ENCODE measurements at regions not wholly inside any gene's neighbourhood (a gene's known extent, or its start where the extent isn't known, plus 50 kb on each side); places are given as distances from the start of the nearest gene placed in this dataset.
"Not testable (repeated sequence)": the region's sequence is repeated elsewhere in the genome, so short reads cannot be mapped to it uniquely, and the experiment has no call there.

- in situ Hi-C loops (cut with HindIII; ENCODE audit: low sequenced_read_pairs) = no loop called here
Measured at GRCh38 chr14:100416921-100417860, 94.1 kb downstream of the SLC25A47 start.

DNA sequence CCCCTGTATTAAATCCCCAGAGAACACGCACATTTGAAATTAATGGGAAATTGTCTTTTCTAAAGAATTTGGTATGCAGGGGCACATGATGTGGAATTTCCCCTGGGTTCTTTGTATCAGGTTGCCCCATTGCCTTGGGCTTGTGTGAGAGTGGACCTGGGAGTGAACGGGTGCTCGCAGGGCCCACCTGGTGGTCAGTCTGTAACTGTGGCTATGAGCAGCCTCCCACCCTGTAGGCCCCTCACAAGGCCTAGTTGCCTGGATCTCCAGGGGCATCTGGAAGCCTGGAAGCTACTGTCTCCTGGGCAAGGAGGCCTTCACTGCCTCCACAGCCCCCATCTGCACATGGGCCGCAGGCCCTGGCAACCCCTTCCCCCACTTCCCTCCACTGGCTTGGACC lies 96.7 kb downstream of the SLC25A47 start:
- in situ Hi-C loops (cut with HindIII; ENCODE audit: low sequenced_read_pairs) = no loop called here

DNA sequence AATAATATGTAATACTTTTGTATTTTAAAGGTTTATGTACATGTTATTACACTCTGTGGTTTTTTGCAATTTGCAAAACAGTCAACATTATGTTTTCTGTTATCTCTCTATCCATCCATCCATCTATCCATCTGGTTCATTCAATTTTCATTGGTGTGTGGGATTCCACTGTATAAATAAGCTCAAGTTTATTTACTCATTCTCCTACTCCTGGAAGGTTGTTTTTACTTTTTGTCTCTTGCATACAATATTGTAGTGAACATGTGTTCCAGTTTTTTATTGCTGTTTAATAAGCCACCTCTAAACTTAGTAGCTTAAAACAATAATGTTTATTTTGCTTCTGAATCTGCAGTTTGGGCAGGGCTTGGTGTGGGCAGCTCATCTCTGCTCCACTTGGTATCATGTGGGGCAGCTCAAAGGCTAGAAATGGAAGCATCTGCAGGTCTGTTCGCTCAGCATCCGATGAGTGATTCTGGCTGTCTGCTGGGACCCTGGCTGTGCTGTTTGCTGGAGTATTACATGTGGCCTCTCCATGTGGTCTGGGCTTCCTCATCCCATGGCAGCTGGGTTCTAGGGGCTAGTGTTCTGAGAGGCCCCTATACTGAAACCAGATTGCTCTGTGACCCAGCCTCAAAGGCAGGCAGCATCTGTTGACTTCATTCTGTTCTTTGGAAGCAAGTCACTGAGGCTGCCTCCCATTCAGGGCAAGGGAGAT lies 98.8 kb downstream of the SLC25A47 start:
- in situ Hi-C loops (cut with HindIII; ENCODE audit: low sequenced_read_pairs) = no loop called here

DNA sequence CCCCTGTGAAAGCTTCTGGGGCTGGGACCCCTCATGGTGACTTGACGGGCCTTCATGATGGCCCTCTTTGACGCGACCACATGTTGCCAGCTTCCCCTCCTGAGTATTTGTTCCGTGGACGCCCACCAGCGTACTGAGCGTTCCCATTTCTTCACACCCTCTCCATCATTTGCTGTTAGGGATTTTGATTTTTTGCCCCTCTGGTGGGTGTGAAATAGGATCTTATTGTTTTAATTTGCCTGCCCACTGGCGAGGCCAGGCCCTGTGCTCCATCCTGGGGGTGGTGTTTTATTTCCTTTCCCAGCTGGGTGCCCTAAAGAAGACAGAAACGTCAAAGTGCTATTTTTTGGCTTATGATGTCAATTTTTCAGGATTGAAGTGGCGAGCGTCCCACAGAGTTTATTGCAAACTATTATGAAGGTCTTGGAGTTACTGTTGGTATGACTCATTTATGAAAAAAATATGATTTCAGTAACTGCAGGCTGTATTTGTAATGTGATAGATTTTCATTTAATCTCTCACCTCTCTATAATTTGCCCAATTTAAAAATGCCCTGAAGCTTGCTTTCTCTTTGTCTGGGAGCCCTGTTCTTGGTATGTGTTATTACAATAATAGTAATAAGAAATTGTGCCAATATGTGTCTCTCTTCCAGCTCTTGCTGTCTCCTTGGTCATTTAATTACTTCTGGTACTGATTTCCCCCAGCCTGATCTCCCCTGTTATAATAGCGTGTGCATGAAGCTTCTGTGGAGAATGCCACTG lies 99.6 kb downstream of the SLC25A47 start:
- in situ Hi-C loops (cut with HindIII; ENCODE audit: low sequenced_read_pairs) = no loop called here

- in situ Hi-C loops (cut with HindIII; ENCODE audit: low sequenced_read_pairs) = no loop called here
Measured at GRCh38 chr14:100423317-100424010, 100.3 kb downstream of the SLC25A47 start.

DNA sequence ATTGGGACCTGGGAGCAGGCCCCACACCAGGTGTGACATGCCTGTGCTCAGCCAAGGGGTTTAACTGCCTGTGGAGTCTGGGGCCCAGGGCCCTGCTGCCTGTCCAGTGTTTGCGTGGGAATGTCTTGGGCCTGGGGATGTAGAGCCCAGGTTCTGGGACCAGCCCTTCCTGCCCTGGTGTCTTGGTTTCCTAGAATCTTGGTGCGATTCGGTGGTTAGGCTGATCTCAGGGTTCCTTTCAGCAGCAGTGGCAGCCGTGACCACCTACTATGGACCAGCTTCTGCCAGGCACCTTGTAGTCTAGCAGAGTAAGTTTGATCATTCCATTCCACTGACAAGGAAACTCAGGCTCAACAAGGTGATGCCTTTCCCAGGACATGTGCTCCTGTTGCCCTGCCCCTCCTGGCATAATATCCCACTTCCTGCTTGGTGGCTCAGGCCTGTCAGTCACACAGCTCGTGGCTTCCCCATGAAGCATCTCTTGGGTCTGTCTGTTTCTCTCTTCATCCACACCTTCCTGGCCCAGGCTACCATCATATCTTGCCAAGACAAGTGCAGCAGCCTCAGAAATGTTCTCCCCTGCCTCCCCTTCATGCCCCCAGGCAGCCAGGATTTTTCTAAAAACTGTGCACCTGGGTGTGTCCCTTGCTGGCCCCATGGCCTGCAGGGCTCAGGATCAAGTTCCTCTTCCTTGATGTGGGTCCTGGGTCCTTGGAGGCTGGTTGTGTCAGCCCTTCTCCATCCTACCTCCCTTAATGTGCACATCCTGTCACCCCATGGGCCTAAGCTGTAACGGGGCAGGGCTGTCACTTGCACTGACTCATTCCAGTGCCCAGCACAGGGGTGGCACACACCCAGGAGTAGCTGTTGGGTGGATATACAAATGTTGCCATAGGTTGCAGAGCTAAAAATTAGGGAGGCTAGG lies 101.6 kb downstream of the SLC25A47 start:
- in situ Hi-C loops (cut with HindIII; ENCODE audit: low sequenced_read_pairs) = no loop called here

DNA sequence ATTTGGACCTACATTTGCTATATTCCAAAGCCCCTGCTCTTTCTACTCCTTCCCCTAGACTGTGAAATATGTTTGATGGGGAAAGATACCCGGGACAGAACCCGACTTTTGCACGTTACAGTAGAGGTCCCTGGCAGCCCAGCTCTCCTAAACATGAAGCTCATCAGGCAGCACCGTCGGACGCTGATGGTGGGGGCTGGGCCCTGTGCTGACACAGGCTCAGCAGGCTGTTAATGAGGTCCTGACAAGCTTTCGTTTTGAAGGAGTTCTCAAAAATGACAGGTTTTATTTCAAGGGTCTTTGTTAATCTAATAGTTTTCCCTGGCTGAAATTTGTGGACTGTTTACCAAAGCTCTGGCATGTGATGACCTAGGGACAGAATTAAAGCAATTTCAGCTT lies 102.3 kb downstream of the SLC25A47 start:
- in situ Hi-C loops (cut with HindIII; ENCODE audit: low sequenced_read_pairs) = no loop called here

DNA sequence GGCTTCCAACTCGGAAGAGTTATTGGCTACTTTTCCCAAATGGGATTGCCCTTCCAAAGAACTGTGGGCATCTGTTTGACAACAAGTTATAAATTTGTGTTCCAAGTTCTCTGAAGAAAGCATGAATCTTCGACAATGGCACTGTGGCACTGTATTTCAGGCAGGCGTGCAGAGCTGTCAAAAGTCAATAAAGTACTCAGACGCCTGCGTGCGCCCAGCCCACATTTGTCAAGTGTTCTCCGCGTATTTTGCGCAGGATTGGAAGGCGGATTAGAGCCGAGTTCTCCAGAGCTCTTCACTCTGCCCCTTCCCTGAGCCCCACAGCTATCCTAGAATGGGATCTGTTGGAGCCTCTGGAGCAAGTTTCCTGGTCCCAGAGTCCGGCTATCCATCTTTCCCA lies 103.2 kb downstream of the SLC25A47 start:
- in situ Hi-C loops (cut with HindIII; ENCODE audit: low sequenced_read_pairs) = no loop called here

DNA sequence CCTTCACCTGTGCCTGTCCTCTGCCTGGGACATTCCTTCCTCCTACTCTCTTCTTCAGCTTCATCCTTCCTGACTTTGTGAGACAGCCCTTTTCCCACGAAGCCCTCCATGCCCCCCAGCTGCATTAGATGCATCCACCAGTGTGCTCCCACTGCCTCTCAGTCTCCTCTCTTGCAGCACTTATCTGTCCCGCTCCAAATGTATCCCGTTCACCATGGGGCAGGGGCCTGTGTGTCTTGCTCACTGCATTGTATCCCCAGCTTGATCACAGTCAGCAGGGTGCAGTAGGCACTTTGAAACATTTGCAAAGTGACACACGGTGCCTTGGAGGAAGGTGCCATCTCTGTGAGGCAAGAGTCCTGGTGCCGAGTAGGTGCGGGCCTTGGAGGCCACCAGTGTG lies 104.0 kb downstream of the SLC25A47 start:
- in situ Hi-C loops (cut with HindIII; ENCODE audit: low sequenced_read_pairs) = no loop called here

DNA sequence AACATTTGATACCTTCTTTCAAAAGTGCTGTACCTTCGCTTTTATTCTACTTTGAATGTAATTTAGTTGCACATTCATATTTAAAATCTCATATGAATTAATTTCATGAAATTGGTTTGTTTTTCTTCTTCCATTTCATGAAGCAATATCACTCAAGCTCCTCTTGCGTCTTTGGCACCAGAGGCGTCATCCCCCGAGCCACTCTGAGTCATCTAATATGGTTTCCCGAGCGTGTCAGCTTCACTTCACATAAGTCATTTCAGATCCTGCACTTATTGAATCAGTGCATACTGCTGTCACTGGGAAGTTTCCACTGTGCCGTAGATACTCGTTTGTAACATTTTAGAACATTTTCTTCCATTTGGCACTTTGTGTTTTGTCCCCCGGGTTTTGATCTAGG lies 105.6 kb downstream of the SLC25A47 start:
- in situ Hi-C loops (cut with HindIII; ENCODE audit: low sequenced_read_pairs) = no loop called here

DNA sequence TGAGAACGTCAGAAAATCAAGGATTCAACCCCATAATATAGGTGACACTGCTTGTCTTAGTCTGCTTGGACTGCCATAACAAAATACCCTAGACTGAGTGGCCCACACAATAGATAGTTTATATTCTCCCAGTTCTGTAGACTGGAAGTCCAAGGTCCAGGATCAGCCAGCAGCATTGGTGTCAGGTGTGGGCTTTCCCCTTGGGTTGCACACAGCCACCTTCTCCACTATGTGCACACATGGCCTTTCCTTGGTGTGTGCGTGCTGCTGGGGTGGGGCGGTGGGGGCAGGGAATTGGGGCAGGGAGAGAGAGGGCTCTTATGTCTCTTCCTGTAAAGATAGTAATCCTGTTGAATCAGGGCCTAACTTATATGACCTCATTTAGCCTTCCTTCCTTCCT lies 106.4 kb downstream of the SLC25A47 start:
- in situ Hi-C loops (cut with HindIII; ENCODE audit: low sequenced_read_pairs) = no loop called here

GRCh38 chr14:100430571-100430970 lies 107.4 kb downstream of the SLC25A47 start:
- in situ Hi-C loops (cut with HindIII; ENCODE audit: low sequenced_read_pairs) = no loop called here

DNA sequence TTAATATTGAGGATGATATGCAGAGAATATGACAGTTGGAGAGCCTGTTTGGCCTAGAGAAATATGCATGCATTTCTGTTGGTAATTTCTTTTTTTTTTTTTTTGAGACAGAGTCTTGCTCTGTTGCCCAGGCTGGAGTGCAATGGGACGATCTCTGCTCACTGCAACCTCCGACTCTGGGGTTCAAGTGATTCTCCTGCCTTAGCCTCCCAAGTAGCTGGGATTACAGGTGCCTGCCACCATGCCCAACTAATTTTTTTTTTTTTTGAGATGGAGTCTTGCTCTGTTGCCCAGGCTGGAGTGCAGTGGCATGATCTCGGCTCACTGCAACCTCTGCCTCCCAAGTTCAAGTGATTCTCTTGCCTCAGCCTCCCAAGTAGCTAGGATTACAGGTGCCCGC lies 108.3 kb downstream of the SLC25A47 start:
- in situ Hi-C loops (cut with HindIII; ENCODE audit: low sequenced_read_pairs) = not testable (repeated sequence)

GRCh38 chr14:100432652-100433427 lies 109.7 kb downstream of the SLC25A47 start:
- in situ Hi-C loops (cut with HindIII; ENCODE audit: low sequenced_read_pairs) = no loop called here

DNA sequence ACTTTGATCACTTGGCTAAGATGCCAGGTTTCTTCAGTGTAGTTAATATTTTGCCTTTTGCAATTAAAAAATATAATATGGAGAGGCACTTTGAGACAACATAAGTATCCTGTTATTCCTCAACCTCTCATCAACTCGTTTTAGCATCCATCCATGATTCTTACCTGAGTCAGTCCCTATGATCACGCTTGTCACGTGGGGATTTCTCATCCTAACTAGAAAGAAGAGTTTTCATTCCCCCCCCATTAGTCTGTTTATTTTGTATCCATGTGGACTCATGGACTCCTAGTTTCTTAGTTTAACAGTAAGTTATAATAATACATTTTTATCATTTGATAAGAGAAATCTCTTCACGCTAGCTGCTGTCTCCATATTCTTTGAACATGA lies 110.3 kb downstream of the SLC25A47 start:
- in situ Hi-C loops (cut with HindIII; ENCODE audit: low sequenced_read_pairs) = no loop called here

DNA sequence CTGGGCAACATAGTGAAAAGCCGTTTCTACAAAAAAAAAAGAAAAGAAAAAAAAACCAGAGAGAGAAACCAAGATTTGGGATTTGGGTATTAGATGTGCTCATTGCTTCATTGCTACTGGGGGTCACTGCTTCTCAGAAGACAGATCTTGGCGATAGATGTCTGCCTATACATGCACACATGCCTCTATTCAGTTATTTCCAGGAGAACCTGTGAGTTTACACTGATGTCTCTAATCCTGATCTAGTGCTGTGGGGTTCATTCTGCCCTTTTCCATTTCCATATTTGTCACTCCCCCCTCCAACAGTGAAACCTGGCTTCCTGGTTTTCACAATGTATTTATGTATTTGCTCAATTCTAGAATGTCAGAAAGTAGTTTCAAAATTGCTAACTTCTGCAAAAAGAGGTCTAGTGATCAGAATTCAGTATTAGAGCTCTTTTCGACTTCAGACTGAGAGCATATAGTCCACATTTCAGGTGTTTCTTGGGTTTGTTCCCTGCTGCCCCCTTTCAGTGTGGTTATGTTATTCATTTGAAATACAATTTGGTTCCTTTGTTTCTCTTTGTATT lies 111.0 kb downstream of the SLC25A47 start:
- in situ Hi-C loops (cut with HindIII; ENCODE audit: low sequenced_read_pairs) = no loop called here

GRCh38 chr14:100434911-100435438 lies 111.8 kb downstream of the SLC25A47 start:
- in situ Hi-C loops (cut with HindIII; ENCODE audit: low sequenced_read_pairs) = no loop called here

DNA sequence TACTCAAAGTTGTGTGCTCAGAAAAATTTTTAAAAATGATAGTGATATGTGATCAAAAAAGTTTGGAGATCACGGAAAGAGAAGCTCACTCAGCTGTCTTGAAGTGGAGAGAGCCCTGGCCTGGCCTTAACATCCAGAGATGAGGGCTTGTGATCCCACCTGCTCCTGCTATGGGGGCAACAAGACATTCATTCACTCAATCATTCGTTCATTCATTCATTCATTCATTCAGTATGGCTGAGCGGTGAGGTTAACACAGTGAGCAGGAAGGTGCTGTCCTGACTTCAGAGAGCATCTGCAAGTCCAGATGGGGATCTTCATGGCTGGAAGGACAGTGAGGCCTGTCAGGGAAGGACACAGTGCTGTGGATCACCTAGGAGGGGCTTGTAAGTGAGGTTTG lies 112.3 kb downstream of the SLC25A47 start:
- in situ Hi-C loops (cut with HindIII; ENCODE audit: low sequenced_read_pairs) = no loop called here
